H9 (cell line): ENCODE measurements at regions not wholly inside any gene's neighbourhood (a gene's known extent, or its start where the extent isn't known, plus 50 kb on each side); places are given as distances from the start of the nearest gene placed in this dataset.

Source experiments
- DNase-seq: peaks from one replicate; pipeline ENCODE4 v3.0.0-alpha.2; 2017
- H2AFZ ChIP-seq: one replicate; pipeline ENCODE4 v1.6.1; 2013; ENCODE audit warnings: mild to moderate bottlenecking, low read length, control low read depth, moderate library complexity
- H2AK5ac ChIP-seq: 2 replicates; pipeline ENCODE4 v1.6.1; 2013; ENCODE audit warnings: low read length, control low read depth, mixed read lengths; ENCODE audit not compliant: insufficient read length
- H2BK120ac ChIP-seq: one replicate; pipeline ENCODE4 v1.6.1; 2013; ENCODE audit warnings: low read depth, mild to moderate bottlenecking, low read length, control low read depth, inconsistent platforms; ENCODE audit not compliant: poor library complexity, severe bottlenecking
- H2BK12ac ChIP-seq: 2 replicates; pipeline ENCODE4 v1.6.1; 2013; ENCODE audit warnings: low read length, control low read depth, mixed read lengths, low read depth; ENCODE audit not compliant: insufficient read length
- H2BK15ac ChIP-seq: 2 replicates; pipeline ENCODE4 v1.6.1; 2013; ENCODE audit warnings: low read depth, low read length, control low read depth
- H2BK20ac ChIP-seq: one replicate; pipeline ENCODE4 v1.6.1; 2013; ENCODE audit warnings: low read depth, mild to moderate bottlenecking, low read length, control low read depth, inconsistent platforms; ENCODE audit not compliant: poor library complexity, severe bottlenecking
- H2BK5ac ChIP-seq: 2 replicates; pipeline ENCODE4 v1.6.1; 2013; ENCODE audit warnings: low read length, control low read depth, mixed read lengths; ENCODE audit not compliant: insufficient read length
- H3K14ac ChIP-seq: 2 replicates; pipeline ENCODE4 v1.6.1; 2013; ENCODE audit warnings: low read length, control low read depth; ENCODE audit not compliant: insufficient read depth
- H3K18ac ChIP-seq: 2 replicates; pipeline ENCODE4 v1.6.1; 2013; ENCODE audit warnings: low read depth, mild to moderate bottlenecking, mixed read lengths, low read length, control low read depth; ENCODE audit not compliant: insufficient read length
- H3K23ac ChIP-seq: 2 replicates; pipeline ENCODE4 v1.6.1; 2013; ENCODE audit warnings: low read length, control low read depth, mixed read lengths, low read depth; ENCODE audit not compliant: insufficient read length
- H3K23me2 ChIP-seq: 2 replicates; pipeline ENCODE4 v1.6.1; 2013; ENCODE audit warnings: low read depth, mild to moderate bottlenecking, mixed read lengths, low read length, control low read depth; ENCODE audit not compliant: insufficient read length, poor library complexity, severe bottlenecking
- H3K27ac ChIP-seq: 2 replicates; pipeline ENCODE4 v1.5.1; 2013; ENCODE audit warnings: low read length, control low read depth, mixed read lengths, low read depth; ENCODE audit not compliant: insufficient read length
- H3K27me3 ChIP-seq: 2 replicates; pipeline ENCODE4 v1.6.1; 2013; ENCODE audit warnings: low read length, control low read depth, inconsistent platforms; ENCODE audit not compliant: insufficient read depth
- H3K4ac ChIP-seq: 2 replicates; pipeline ENCODE4 v1.6.1; 2013; ENCODE audit warnings: low read depth, mild to moderate bottlenecking, control low read depth, inconsistent platforms, low read length, moderate library complexity
- H3K4me1 ChIP-seq: 2 replicates; pipeline ENCODE4 v1.6.1; 2013; ENCODE audit warnings: low read length, control low read depth, inconsistent platforms; ENCODE audit not compliant: insufficient read depth
- H3K4me2 ChIP-seq: 2 replicates; pipeline ENCODE4 v1.6.1; 2013; ENCODE audit warnings: low read length, control low read depth, mixed read lengths; ENCODE audit not compliant: insufficient read length, insufficient read depth
- H3K56ac ChIP-seq: 2 replicates; pipeline ENCODE4 v1.6.1; 2013; ENCODE audit warnings: low read depth, mild to moderate bottlenecking, mixed read lengths, low read length, control low read depth; ENCODE audit not compliant: insufficient read length
- H3K79me1 ChIP-seq: 2 replicates; pipeline ENCODE4 v1.6.1; 2013; ENCODE audit warnings: low read depth, mild to moderate bottlenecking, moderate library complexity, low read length, control low read depth, inconsistent platforms; ENCODE audit not compliant: insufficient read depth, poor library complexity, severe bottlenecking
- H3K79me2 ChIP-seq: 2 replicates; pipeline ENCODE4 v1.6.1; 2013; ENCODE audit warnings: low read length, control low read depth, inconsistent platforms; ENCODE audit not compliant: insufficient read depth
- H3K9ac ChIP-seq: 2 replicates; pipeline ENCODE4 v1.6.1; 2013; ENCODE audit warnings: low read length, control low read depth, mixed read lengths; ENCODE audit not compliant: insufficient read length; ENCODE audit errors: extremely low read depth
- H3K9me3 ChIP-seq: one replicate; pipeline ENCODE4 v1.6.1; 2013; ENCODE audit warnings: low read depth, low read length, inconsistent platforms; ENCODE audit not compliant: control insufficient read depth
- H3T11ph ChIP-seq: one replicate; pipeline ENCODE4 v1.6.1; 2013; ENCODE audit warnings: mild to moderate bottlenecking, low read length, control low read depth, inconsistent platforms
- H4K20me1 ChIP-seq: one replicate; pipeline ENCODE4 v1.6.1; 2013; ENCODE audit not compliant: control insufficient read depth, insufficient read length, insufficient read depth
- H4K5ac ChIP-seq: 2 replicates; pipeline ENCODE4 v1.6.1; 2013; ENCODE audit warnings: low read depth, mild to moderate bottlenecking, mixed read lengths, low read length, control low read depth; ENCODE audit not compliant: insufficient read length
- H4K8ac ChIP-seq: replicated peaks from 2 replicates; pipeline ENCODE4 v1.6.1; 2013; ENCODE audit warnings: low read length, control low read depth, mixed read lengths, low read depth; ENCODE audit not compliant: insufficient read length
- H4K91ac ChIP-seq: 2 replicates; pipeline ENCODE4 v1.6.1; 2013; ENCODE audit warnings: low read depth, mild to moderate bottlenecking, moderate library complexity, mixed read lengths, low read length, control low read depth; ENCODE audit not compliant: insufficient read length
- H3K27ac Mint-ChIP-seq, 3 experiments: 2 replicates in 2 of 3; 3 replicates in 1 of 3; pipeline ENCODE4 v1.8.0; 2020 to 2021; ENCODE audit warnings: mixed read lengths in 3 of 3, mild to moderate bottlenecking in 1 of 3, moderate library complexity in 1 of 3
- H3K27me3 Mint-ChIP-seq: 2 replicates; pipeline ENCODE4 v1.8.0; 2021; ENCODE audit warnings: low read depth, mild to moderate bottlenecking, moderate library complexity, mixed read lengths
- H3K36me3 Mint-ChIP-seq, 3 experiments: 2 replicates in 2 of 3; 3 replicates in 1 of 3; pipeline ENCODE4 v1.8.0; 2020 to 2021; ENCODE audit warnings: low read depth in 3 of 3, mixed read lengths in 3 of 3; ENCODE audit not compliant: insufficient read depth in 1 of 3
- H3K4me1 Mint-ChIP-seq, 2 experiments: 2 replicates each; pipeline ENCODE4 v1.8.0; 2020; ENCODE audit warnings: mixed read lengths in 2 of 2
- H3K4me3 Mint-ChIP-seq, 2 experiments: 2 replicates in 1 of 2; 3 replicates in 1 of 2; pipeline ENCODE4 v1.8.0; 2020 to 2021; ENCODE audit warnings: mild to moderate bottlenecking in 2 of 2, mixed read lengths in 2 of 2, moderate library complexity in 1 of 2
- H3K9me3 Mint-ChIP-seq, 2 experiments: 2 replicates in 1 of 2; 3 replicates in 1 of 2; pipeline ENCODE4 v1.8.0; 2020; ENCODE audit warnings: mild to moderate bottlenecking in 2 of 2, mixed read lengths in 2 of 2, moderate library complexity in 1 of 2
- WGBS: extraction: QIAGEN DNeasy Blood & Tissue Kit; methylation state at CpG from one replicate; pipeline ENCODE4 v1.1.7; 2013; ENCODE audit warnings: missing lambda C conversion rate, low lambda C conversion rate, mixed read lengths; ENCODE audit not compliant: insufficient read length; ENCODE audit errors: extremely low coverage; 5-methylcytosine and 5-hydroxymethylcytosine counted together
- TF ChIP-seq, protein P1 (sequence below): fragments of 200-600 bp; sonication (generic); conservative IDR thresholded peaks from 3 replicates; pipeline ENCODE4 v1.8.0; 2021; ENCODE audit warnings: antibody characterized with exemption, mild to moderate bottlenecking

- H2BK12ac ChIP-seq, result no peak overlapping the region
- TF ChIP-seq, protein P1, sequence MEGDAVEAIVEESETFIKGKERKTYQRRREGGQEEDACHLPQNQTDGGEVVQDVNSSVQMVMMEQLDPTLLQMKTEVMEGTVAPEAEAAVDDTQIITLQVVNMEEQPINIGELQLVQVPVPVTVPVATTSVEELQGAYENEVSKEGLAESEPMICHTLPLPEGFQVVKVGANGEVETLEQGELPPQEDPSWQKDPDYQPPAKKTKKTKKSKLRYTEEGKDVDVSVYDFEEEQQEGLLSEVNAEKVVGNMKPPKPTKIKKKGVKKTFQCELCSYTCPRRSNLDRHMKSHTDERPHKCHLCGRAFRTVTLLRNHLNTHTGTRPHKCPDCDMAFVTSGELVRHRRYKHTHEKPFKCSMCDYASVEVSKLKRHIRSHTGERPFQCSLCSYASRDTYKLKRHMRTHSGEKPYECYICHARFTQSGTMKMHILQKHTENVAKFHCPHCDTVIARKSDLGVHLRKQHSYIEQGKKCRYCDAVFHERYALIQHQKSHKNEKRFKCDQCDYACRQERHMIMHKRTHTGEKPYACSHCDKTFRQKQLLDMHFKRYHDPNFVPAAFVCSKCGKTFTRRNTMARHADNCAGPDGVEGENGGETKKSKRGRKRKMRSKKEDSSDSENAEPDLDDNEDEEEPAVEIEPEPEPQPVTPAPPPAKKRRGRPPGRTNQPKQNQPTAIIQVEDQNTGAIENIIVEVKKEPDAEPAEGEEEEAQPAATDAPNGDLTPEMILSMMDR, result no peak
- Mint-ChIP-seq H3K27ac (no peak overlapping the region), H3K4me3 (no peak overlapping the region), H3K36me3 (peaks cover 0 to 8% (median 2%) of the 10 kb centered on the region in 3 experiments; a peak in 3 of 7 replicates), H3K27me3 (peaks cover 3% of the 10 kb centered on the region), H3K4me1 (peaks cover 27 to 28% of the 10 kb centered on the region in 2 experiments), H3K9me3 (peaks cover 11 to 12% of the 10 kb centered on the region in 2 experiments; a peak in 4 of 5 replicates)
- H3K23me2 ChIP-seq, result no peaks in the 10 kb centered on the region
- H3K14ac ChIP-seq, result no peak overlapping the region
- H4K5ac ChIP-seq, result no peak overlapping the region
- H3K79me1 ChIP-seq, result no peaks in the 10 kb centered on the region
- no peak overlapping the region for H2BK5ac ChIP-seq
- H3K9ac ChIP-seq, result no peak overlapping the region
- no peak overlapping the region for H3K23ac ChIP-seq
- H2BK120ac ChIP-seq, result no peak overlapping the region
- H3K27ac ChIP-seq, result no peak overlapping the region
- no peak overlapping the region for H4K91ac ChIP-seq
- no CpG with 5 or more reads among the region's 10 CpGs for WGBS
- H3K18ac ChIP-seq, result no peak overlapping the region
- no peak overlapping the region for H2BK15ac ChIP-seq
- H3K4me2 ChIP-seq, result no peak overlapping the region
- H2AK5ac ChIP-seq, result no peak overlapping the region
- no peaks in the 10 kb centered on the region for H3K4me1 ChIP-seq
- no peak overlapping the region for H2AFZ ChIP-seq
- no peak for DNase-seq
- no peaks in the 10 kb centered on the region for H4K20me1 ChIP-seq
- no peak overlapping the region for H2BK20ac ChIP-seq
- H3T11ph ChIP-seq, result no peak overlapping the region
- no peak overlapping the region for H3K4ac ChIP-seq
- H4K8ac ChIP-seq, result no peak overlapping the region
- H3K56ac ChIP-seq, result no peak overlapping the region
- H3K79me2 ChIP-seq, result no peaks in the 10 kb centered on the region
- no peaks in the 10 kb centered on the region for H3K9me3 ChIP-seq
- no peaks in the 10 kb centered on the region for H3K27me3 ChIP-seq
Measured at GRCh38 chr7:3164380-3164792, 120.7 kb upstream of the CARD11 start.
